GM19240 (cell line): ENCODE measurements at regions not wholly inside any gene's neighbourhood (a gene's known extent, or its start where the extent isn't known, plus 50 kb on each side); places are given as distances from the start of the nearest gene placed in this dataset.
"Not testable (repeated sequence)": the region's sequence is repeated elsewhere in the genome, so short reads cannot be mapped to it uniquely, and the experiment has no call there.

Source experiments
- DNase-seq: peaks from one replicate; pipeline ENCODE4 v3.0.0; 2011; ENCODE audit warnings: low spot score; ENCODE audit not compliant: insufficient read length

DNA sequence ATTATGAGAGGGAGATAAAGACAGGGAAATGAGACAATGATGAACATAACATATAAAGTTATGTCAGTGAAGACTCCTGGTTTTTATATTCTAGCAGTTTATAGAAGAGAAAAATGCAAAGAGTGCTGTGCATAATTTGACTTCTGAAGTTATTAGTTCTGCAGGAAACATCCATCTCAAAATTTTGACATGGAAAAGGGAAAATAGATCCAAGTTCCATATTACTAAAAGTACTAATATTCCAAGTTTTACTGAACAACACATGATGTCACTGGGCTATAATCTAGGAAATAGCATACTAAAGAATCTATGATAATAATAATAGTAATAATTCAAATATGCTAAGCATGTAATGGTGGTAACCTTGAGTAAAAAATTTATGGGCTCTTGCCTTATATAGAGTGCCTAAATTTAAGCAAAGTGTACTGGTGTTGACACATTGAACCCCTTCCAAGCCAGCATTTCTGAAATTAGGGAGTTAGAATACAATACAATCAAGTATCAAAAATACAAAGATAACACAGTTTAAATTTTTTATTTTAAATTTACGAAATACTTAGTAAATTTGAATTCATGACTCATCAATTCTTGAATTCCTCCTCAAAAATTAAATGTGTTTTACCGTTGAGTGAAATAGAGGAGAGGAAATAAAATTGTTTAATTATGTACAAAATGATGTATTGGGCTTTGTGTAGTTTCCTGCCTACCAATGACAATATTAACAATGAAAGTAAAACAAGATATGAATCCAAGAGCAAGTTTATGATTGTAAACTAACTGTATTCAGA is 102.8 kb upstream of the KCND2 start:
- no peak for DNase-seq

DNA sequence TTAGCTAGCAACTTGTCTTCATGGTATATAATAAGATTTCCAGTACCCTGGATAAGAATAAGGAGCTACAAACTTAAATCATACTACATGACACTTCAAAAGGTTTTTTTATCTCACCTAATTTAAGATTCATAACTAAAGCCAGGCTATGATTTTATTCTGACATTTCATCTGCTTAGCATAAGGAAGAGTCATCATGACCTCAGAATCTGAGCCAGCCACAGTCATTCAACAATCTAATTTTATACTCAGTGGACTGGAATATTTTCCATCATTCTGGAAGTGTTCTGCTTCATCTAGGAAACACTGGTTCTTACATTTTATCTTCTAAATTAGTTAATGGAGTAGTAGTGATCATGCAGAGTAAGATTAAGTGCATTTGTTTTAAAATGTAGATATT is 102.1 kb upstream of the KCND2 start:
- DNase-seq: no peak

DNA sequence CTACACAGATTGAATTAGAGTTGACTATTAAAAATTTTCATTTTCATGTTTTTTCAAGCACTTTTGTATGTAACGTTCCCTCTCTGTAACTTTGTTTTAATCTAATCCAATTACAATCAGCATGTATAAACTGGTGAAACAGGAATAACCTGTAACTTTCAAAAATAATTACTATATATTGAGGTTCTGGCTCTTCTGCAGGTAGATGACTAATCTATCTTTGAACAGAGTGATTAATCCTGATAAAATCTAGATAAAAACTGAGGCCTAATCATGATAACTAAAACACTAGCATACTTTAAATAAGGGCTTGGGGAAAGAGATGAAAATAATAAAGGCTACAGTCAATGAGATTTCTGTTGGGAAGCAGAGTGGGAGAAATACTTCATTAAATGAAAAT is 101.6 kb upstream of the KCND2 start:
- DNase-seq: no peak

DNA sequence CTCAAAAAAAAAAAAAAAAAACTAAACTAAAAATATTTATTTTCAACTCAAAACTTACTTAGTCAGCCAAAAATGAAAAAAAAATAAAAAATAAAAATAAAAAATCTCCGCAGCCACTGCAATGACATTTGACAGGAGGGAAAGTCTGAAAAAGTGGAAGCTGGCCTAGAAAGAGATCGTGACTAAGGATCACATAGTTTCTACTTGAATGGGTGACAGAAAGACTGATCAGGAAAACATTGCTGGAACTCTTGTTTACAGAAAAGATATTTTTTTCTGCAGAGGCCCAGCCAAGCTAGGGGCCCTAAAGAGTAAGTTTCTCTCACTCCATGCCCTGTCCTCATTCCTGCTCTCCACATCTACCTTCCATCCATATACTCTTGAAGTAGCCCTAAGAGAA is 92.8 kb upstream of the KCND2 start:
- DNase-seq: no peak

DNA sequence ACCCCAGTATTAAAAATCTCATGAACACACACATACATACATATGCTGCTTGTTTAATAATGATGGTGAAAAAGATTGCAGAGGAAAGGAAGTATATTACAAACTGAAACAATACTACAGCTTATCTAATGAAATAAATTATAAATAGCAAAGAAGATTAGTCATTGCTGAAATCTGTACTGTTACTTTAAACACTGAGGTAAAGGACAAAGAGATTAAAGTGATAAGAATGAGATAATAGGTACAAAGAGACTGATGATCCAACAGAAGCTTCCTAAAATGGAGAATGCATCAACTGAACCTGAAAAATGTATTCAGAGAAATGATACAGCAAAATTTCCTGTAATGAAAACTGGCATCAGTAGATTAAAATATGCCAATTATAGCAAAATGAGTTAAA is 91.5 kb upstream of the KCND2 start:
- no peak for DNase-seq

DNA sequence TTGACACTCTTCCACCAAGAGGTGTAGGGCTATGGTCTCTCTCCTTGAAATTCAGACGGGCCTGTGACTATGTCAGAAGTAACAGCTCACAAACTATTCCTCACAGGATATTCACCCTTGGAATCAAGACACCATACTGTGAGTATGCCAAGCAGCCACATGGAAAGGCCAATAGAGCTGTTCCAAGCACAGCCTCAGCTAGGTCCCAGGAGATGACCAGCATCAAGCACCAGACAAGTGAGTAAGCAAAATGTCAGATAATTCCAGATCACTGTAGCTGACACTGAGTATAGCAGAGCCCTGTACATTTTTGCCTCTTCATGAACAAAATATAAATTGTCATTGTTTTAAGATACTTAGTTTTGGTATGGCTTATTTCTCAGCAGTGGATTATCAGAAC is 88.1 kb upstream of the KCND2 start:
- no peak for DNase-seq

DNA sequence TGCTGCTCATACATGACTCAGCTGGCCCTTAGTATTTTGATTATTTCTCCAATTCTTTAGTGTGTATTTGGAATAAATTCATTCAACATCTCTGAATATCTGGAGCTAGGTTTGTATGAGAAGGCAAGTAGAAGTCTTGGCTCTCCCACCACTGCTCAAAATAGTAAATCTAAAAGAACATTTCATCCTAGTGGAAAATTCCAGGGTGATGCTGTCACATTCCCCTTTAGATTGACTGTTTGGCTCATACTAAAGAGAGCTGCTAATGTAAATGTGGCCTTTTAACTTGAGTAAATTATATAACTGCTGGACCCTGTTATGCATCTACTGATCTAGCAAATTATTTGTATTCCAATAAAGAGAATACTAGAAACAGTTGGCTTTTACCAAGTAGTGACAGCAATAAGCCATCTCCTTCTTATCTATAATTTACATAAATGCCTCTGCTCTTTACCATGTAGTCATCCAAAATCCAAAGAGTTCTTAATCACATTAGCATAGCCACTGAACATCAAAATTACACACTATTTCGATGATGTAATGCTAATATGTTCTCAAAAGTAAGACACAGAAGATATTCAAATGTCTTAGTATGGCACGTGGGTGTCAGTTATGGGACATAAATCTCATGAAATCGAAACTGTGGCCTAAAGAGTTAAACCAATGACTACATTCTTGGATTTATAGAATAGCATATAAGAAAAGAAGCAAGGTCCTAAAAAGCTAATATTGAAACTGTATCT is 86.9 kb upstream of the KCND2 start:
- no peak for DNase-seq

DNA sequence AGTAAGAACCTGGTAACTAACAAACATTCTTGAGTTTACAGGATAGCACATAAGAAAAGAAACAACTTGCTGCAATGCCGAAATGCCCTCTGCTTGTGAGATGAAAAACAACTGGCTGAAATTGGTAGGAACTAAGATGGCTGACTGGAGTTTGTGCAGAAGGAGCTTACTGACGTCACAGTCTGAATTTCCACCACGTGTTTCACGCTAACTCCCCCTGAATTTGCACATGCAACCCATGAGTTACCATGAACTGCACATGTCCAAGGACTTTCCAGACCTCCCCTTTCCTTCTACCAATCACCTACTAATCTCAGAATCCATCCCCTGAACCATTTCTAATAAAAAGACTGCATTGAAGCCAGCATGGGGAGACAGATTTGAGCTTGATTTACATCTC is 86.3 kb upstream of the KCND2 start:
- no peak for DNase-seq

DNA sequence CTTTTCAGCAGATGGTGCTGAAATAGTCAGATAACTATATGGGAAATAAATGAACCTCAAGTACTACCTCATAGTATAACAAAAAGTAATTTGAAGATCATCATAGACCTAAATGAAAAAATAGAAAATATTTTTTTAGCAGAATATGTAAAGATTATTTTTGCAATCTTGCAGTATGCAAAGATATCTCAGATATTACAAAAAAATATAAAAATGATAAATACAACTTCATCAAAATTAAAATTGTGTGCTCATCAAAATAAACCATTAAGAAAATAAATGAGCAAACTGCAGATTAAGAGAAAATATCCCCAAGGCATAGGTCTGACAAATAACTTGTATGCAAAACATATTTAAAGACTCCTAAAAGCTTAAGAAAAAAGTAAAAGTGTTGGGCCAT is 83.4 kb upstream of the KCND2 start:
- DNase-seq: no peak

DNA sequence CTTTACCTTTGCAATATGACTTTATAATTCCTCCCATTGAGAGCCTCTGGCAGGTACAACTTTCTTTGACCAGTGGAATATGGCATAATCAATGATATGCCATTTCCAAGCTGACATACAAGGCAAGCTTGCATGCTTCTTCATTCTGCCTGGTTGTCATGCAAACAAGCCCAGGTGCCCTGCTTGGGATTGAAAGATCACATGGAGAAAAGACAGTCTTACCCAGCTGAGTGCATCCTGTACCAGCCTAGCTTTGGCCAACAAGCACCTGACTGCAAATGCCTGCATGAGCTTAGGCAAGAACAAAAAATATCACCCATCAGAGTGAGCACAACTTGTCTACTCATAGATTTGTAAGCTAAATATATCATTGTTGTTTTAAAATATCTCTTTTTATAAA is 82.9 kb upstream of the KCND2 start:
- no peak for DNase-seq

DNA sequence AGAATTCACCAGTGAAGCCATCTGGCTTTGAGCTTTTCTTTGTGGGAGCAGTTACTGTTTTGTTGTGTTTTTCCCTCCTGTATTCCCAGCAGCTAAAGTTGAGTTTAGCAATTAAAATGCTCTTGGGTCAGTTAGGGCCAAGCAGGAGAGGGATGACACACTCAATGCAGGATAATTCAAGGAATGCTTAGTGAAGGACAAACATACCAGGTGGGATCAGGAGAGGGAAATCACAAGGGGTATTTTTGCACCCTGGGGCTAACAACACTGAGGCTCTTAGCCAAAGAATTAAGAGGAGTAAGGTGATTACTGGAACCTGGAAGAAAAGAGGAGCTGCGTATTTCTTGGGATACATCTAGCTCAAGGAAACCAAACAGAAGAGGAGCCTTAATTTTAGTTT is 82.4 kb upstream of the KCND2 start:
- no peak for DNase-seq

DNA sequence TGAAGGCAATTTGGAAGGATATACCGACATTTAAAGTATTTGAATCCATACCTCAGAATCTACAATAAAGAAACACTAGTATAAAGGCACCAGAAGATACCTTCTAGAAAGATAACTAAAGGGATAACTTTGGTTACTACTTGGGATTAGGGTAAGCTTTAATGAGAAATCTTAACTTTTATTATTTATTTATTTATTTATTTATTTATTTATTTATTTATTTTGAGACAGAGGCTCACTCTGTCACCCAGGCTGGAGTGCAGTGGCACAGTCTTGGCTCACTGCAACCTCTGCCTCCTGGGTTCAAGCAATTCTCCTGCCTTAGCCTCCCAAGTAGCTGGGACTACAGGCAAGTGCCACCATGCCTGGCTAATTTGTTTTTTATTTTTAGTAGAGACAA is 81.6 kb upstream of the KCND2 start:
- DNase-seq: not testable (repeated sequence)

DNA sequence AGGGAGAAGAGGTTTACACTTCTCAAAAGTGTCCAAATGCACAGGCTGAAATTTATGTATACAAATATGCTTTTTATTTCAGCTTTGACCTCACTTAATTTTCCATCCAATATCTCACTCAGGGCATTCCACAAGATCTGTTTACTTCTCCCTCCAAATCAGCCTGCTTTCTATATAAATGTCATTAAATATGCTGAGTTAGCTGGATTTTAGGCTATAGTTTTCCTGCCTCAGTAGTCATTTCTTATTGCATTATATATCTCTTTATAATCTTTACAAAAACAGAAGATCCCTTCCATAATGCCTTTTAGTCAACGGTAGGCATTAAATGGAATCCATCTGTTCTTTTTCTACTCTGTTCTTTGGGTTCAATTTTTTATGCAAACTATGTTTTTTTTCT is 71.7 kb upstream of the KCND2 start:
- no peak for DNase-seq

DNA sequence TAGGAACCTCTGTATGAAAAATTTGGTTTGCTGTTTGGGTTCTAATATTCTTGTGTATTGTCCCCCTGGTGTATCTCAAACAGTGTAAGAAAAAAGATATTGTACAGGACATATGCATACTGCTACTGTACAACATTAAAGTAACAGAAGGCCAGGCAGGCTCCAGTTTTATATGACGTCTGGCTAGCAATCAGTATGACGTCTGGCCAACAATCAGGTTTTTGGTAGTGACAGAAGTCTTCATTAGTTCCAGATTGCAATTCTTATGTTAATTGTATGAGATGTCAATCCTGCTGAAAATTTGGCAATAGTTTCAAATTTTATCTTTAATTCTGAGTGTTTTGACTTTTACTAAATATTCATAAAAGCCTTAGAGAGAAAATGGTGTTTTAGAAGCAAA is 67.9 kb upstream of the KCND2 start:
- DNase-seq: no peak

DNA sequence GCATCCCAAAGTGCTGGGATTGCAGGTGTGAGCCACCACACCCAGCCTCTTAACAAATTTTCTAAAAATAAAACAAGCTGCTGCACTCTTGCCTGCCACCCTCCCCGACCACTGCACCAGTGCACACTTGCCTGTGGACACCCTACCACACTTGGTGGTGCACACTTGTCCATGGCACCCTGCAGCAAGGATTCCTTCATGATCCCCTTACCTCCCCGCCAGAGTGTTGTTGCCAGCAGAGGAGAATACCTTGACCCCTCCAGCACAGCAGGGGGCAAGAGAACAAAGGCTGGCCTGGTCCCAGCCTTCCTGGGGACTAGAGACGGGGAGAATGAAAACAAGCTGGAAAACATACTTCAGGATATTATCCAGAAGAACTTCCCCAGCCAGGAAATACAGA is 65.9 kb upstream of the KCND2 start:
- DNase-seq: no peak

DNA sequence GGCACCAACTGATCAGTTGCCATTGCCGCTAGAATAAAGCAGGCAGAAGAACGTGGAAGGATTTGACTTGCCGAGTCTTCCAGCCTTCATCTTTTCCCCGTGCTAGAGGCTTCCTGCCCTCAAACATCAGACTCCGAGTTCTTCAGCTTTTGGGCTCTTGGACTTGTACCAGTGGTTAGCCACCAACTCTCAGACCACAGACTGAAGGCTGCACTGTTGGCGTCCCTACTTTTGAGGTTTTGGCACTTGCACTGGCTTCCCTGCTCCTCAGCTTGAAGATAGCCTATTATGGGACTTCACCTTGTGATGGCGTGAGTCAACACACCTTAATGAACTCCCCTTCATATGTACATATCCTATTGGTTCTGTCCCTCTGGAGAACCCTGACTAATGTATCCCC is 57.3 kb upstream of the KCND2 start:
- DNase-seq: no peak

DNA sequence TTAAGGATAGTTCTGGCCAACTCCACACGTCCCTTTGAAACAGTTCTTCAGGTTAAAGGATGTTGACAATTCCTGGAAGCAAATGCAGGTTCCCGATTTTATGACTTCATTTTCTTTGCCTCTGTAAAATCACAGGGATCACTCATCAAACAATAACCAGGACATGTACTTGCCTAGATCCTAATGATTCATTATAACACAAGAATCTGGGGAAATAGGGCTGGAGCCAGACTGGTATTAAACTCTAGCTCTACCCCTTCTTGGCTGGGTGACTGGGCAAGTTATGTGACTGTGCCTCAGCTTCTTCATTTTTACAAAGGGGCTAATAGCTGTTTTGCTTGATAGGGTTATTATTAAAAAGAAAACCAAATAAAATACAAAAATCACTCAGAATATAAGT is 56.0 kb upstream of the KCND2 start:
- DNase-seq: no peak

DNA sequence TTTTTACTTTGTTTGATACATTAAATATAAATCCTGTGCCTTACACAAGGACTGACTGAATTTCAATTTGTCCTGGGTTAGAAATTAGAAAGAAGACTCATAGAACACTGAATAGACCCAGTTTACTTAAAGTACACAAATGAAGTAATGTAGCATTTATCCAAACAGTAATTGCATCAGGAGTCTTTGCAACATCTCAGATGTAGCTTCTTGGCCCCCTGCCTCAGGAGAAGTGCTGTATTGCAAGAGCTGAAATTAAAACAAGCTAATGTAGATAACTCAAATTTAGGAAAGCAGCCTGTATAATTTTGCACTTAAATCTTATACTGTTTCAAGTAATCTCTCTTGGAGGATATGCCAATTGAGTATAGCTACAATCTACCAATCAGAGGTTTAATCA is 54.3 kb upstream of the KCND2 start:
- DNase-seq: no peak

DNA sequence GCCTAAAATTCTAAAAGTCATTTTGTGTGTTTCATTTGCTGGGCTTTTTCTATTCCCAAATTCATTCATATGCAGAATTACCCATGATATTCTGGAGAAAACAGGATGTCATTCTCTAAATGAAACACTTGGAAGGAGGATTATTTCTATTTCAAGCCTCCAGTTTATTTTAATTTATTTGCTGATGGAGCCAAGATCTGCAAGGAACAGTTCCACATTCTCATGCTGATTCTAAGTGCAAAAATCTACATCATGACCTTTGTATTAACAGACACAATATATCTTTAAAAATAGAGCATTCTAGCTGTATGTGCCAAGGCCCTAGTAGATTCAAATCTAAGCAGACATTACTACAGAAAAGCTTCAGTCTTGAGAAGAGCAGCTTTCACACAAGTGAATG is 51.3 kb upstream of the KCND2 start:
- no peak for DNase-seq
